ENCODE measurements at regions not wholly inside any gene's neighbourhood (a gene's known extent, or its start where the extent isn't known, plus 50 kb on each side); places are given as distances from the start of the nearest gene placed in this dataset.

DNA sequence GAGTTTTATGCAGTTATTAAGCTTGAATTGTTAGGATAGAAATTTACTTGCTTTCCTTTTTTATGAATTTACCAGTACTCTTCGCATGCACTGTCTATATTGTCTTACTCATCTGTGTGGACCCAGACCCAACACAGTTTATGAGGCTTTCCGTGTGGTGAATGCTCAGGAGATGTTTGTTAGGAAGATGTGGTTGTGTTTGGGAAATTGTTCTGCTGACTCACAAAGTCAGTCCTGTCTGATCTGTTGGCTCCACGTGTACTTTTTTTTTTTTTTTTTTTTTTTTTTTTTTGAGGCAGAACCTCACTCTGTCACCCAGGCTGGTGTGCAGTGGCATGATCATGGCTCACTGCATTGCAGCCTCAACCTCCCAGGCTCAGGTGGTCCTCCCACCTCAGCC lies 532.5 kb downstream of the LMO7 start:
- TF ChIP-seq, protein P1, sequence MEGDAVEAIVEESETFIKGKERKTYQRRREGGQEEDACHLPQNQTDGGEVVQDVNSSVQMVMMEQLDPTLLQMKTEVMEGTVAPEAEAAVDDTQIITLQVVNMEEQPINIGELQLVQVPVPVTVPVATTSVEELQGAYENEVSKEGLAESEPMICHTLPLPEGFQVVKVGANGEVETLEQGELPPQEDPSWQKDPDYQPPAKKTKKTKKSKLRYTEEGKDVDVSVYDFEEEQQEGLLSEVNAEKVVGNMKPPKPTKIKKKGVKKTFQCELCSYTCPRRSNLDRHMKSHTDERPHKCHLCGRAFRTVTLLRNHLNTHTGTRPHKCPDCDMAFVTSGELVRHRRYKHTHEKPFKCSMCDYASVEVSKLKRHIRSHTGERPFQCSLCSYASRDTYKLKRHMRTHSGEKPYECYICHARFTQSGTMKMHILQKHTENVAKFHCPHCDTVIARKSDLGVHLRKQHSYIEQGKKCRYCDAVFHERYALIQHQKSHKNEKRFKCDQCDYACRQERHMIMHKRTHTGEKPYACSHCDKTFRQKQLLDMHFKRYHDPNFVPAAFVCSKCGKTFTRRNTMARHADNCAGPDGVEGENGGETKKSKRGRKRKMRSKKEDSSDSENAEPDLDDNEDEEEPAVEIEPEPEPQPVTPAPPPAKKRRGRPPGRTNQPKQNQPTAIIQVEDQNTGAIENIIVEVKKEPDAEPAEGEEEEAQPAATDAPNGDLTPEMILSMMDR (IDR thresholded peaks at IDR 0.05; ENCODE audit: low read length), result no peak
- no peak for TF ChIP-seq EZH2 (optimal IDR thresholded peaks at IDR 0.05; ENCODE audit: low read depth, low read length)

Data from MM.1S (cell line).